ENCODE measurements at regions not wholly inside any gene's neighbourhood (a gene's known extent, or its start where the extent isn't known, plus 50 kb on each side); places are given as distances from the start of the nearest gene placed in this dataset.

GRCh38 chr5:91787718-91788117, 404.6 kb upstream of the ARRDC3 start:
- no peak for TF ChIP-seq CTCF (IDR thresholded peaks at IDR 0.05; ENCODE audit: low read depth, low read length, poor library complexity, severe bottlenecking)
- TF ChIP-seq EZH2phosphoT487 (IDR thresholded peaks at IDR 0.05; ENCODE audit: borderline replicate concordance, low read length) = no peak

Measured in DOHH2 (cell line).